Neural cell (in vitro differentiated cells): ENCODE measurements at regions not wholly inside any gene's neighbourhood (a gene's known extent, or its start where the extent isn't known, plus 50 kb on each side); places are given as distances from the start of the nearest gene placed in this dataset.

Experiments
- EP300 ChIP-seq: fragments of 450-650 bp; conservative IDR thresholded peaks from 2 replicates; pipeline ENCODE4 v1.6.1; 2014; ENCODE audit warnings: antibody characterized with exemption, mild to moderate bottlenecking, moderate library complexity; ENCODE audit not compliant: poor library complexity, severe bottlenecking
- EZH2 ChIP-seq: fragments of 200-600, 300-800 bp; shearing (Covaris generic), sonication (generic); IDR thresholded peaks from 2 replicates; pipeline ENCODE4 v1.6.1; 2014; ENCODE audit warnings: antibody characterized with exemption, low read length, borderline replicate concordance, mild to moderate bottlenecking; ENCODE audit not compliant: insufficient read depth, poor library complexity, severe bottlenecking
- MXI1 ChIP-seq: fragments of 450-650 bp; conservative IDR thresholded peaks from 2 replicates; pipeline ENCODE4 v1.6.1; 2014; ENCODE audit warnings: antibody characterized with exemption, mild to moderate bottlenecking; ENCODE audit not compliant: poor library complexity, severe bottlenecking
- POLR2AphosphoS5 ChIP-seq: IDR thresholded peaks from 2 replicates; pipeline ENCODE4 v1.6.1; 2012
- TF ChIP-seq, protein P1 (sequence below): fragments of 450-650 bp; IDR thresholded peaks from 2 replicates; pipeline ENCODE4 v1.5.1; 2014; ENCODE audit warnings: antibody characterized with exemption, mild to moderate bottlenecking, moderate library complexity; ENCODE audit not compliant: poor library complexity, severe bottlenecking

DNA sequence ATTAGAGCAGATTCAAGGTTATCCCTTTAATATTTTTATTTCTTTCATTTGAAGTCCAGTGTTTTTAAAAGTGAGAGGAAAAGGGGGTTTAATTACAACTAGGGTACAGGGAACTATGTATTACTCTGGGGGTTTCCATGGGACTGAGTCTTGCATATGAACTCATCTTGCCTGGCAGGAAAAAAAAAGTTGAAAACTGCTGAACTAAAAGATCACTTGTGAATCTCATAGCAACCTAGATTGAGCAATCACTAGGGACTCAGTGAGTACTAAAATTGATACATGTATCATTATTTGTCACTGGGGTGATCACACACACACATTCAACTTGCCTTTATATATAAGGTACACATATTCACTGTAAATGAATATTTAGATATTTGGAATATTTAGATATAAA is 180.7 kb upstream of the SFRP2 start:
- TF ChIP-seq EZH2 (no peak), MXI1 (no peak), EP300 (no peak), POLR2AphosphoS5 (no peak)
- TF ChIP-seq, protein P1, sequence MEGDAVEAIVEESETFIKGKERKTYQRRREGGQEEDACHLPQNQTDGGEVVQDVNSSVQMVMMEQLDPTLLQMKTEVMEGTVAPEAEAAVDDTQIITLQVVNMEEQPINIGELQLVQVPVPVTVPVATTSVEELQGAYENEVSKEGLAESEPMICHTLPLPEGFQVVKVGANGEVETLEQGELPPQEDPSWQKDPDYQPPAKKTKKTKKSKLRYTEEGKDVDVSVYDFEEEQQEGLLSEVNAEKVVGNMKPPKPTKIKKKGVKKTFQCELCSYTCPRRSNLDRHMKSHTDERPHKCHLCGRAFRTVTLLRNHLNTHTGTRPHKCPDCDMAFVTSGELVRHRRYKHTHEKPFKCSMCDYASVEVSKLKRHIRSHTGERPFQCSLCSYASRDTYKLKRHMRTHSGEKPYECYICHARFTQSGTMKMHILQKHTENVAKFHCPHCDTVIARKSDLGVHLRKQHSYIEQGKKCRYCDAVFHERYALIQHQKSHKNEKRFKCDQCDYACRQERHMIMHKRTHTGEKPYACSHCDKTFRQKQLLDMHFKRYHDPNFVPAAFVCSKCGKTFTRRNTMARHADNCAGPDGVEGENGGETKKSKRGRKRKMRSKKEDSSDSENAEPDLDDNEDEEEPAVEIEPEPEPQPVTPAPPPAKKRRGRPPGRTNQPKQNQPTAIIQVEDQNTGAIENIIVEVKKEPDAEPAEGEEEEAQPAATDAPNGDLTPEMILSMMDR: no peak
